ENCODE measurements at regions not wholly inside any gene's neighbourhood (a gene's known extent, or its start where the extent isn't known, plus 50 kb on each side); places are given as distances from the start of the nearest gene placed in this dataset.

DNA sequence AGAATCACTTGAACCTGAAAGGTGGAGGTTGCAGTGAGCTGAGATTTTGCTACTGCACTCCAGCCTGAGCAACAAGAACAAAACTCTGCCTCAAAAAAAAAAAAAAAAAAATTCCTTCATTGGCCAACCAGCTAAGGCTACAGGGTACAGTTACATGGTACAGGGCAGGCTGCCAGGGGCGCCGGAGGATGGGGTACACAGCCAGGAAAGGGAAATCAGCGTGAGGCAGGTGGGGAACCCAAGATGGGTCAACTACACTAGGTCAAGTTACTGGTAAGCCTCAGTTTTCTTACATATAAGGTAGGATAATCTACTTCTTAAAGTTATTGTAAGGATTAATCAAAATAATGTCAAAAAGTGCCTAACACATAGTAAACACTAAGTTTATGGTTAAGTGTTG, 69.6 kb upstream of the KCNK12 start:
- H3K4me1 ChIP-seq, result no peaks in the 10 kb centered on the region
- no peak overlapping the region for H3K27ac ChIP-seq
- no peak overlapping the region for H3K4me3 ChIP-seq
- H3K27me3 ChIP-seq, result no peaks in the 10 kb centered on the region
- peak in 1 of 3 donors; percentile 10 for DNase-seq
- no peaks in the 10 kb centered on the region for H3K9me3 ChIP-seq
- TF ChIP-seq POLR2A (IDR thresholded peaks at IDR 0.05) (no peak), CTCF (IDR thresholded peaks at IDR 0.05) (no peak)
- H3K36me3 ChIP-seq, result no peaks in the 10 kb centered on the region

GRCh38 chr2:47639467-47639866, 68.7 kb upstream of the KCNK12 start:
- DNase-seq, result peak in 1 of 3 donors; percentile 2
- Histone ChIP-seq H3K27me3 (no peaks in the 10 kb centered on the region), H3K4me3 (no peak overlapping the region), H3K4me1 (no peaks in the 10 kb centered on the region), H3K9me3 (no peaks in the 10 kb centered on the region), H3K27ac (no peak overlapping the region), H3K36me3 (no peaks in the 10 kb centered on the region)
- TF ChIP-seq CTCF (IDR thresholded peaks at IDR 0.05), result no peak
- no peak for TF ChIP-seq POLR2A (IDR thresholded peaks at IDR 0.05)

GRCh38 chr2:47638430-47638829, 67.6 kb upstream of the KCNK12 start:
- H3K4me3 ChIP-seq, result no peak overlapping the region
- no peaks in the 10 kb centered on the region for H3K36me3 ChIP-seq
- no peak overlapping the region for H3K27ac ChIP-seq
- no peak for TF ChIP-seq POLR2A (IDR thresholded peaks at IDR 0.05)
- no peak for TF ChIP-seq CTCF (IDR thresholded peaks at IDR 0.05)
- H3K4me1 ChIP-seq, result no peaks in the 10 kb centered on the region
- H3K9me3 ChIP-seq, result no peaks in the 10 kb centered on the region
- peak in 1 of 3 donors; percentile 3 for DNase-seq
- H3K27me3 ChIP-seq, result no peaks in the 10 kb centered on the region

DNA sequence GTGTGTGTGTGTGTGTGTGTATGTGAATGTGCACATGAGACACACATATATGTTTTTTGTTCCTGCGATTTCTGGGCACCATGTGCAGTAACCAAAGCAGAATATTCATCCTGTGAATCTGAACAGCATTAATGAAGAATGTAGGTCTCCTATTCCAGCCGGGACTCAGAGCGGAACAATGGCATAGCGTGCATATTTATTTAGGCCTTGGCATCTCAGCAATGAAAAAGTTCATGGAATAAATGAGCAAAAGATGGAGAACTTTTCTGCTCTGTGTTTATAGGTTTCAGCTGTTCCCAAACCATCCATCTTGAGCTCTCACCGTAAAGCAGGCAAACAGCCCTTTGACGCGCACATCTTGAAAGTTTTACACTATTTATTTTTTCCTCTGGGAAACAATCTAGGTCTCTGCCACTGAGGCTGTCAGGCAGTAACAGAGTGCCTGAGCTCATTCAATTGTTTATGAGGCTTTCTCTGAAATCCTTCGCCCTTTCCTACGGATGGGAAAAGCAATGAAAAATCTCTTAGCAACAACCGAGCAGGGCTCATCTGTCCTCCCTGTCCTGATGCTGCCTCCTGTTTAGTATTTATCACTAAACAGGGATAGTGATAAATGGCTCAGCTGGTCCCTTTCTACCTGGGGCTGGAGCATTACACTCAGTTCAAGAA, 65.9 kb upstream of the KCNK12 start:
- H3K9me3 ChIP-seq, result no peaks in the 10 kb centered on the region
- TF ChIP-seq CTCF (IDR thresholded peaks at IDR 0.05) (no peak), POLR2A (IDR thresholded peaks at IDR 0.05) (no peak)
- H3K27ac ChIP-seq, result no peak overlapping the region
- no peaks in the 10 kb centered on the region for H3K27me3 ChIP-seq
- no peaks in the 10 kb centered on the region for H3K4me1 ChIP-seq
- H3K36me3 ChIP-seq, result no peaks in the 10 kb centered on the region
- no peak for DNase-seq
- H3K4me3 ChIP-seq, result no peak overlapping the region

- no peak for DNase-seq
- no peaks in the 10 kb centered on the region for H3K9me3 ChIP-seq
- no peak for TF ChIP-seq POLR2A (IDR thresholded peaks at IDR 0.05)
- TF ChIP-seq CTCF (IDR thresholded peaks at IDR 0.05), result no peak
- no peaks in the 10 kb centered on the region for H3K4me1 ChIP-seq
- no peak overlapping the region for H3K27ac ChIP-seq
- H3K27me3 ChIP-seq, result no peaks in the 10 kb centered on the region
- no peaks in the 10 kb centered on the region for H3K36me3 ChIP-seq
- H3K4me3 ChIP-seq, result no peak overlapping the region
These were observed 65.4 kb upstream of the KCNK12 start for GRCh38 chr2:47636176-47636575.

- Histone ChIP-seq H3K4me1 (no peaks in the 10 kb centered on the region), H3K27me3 (no peaks in the 10 kb centered on the region), H3K4me3 (no peak overlapping the region), H3K36me3 (no peaks in the 10 kb centered on the region), H3K9me3 (no peaks in the 10 kb centered on the region), H3K27ac (no peak overlapping the region)
- DNase-seq, result no peak
- TF ChIP-seq CTCF (IDR thresholded peaks at IDR 0.05), result no peak
- no peak for TF ChIP-seq POLR2A (IDR thresholded peaks at IDR 0.05)
These were observed 62.0 kb upstream of the KCNK12 start for GRCh38 chr2:47632754-47633153.
